ENCODE measurements at regions not wholly inside any gene's neighbourhood (a gene's known extent, or its start where the extent isn't known, plus 50 kb on each side); places are given as distances from the start of the nearest gene placed in this dataset.

DNA sequence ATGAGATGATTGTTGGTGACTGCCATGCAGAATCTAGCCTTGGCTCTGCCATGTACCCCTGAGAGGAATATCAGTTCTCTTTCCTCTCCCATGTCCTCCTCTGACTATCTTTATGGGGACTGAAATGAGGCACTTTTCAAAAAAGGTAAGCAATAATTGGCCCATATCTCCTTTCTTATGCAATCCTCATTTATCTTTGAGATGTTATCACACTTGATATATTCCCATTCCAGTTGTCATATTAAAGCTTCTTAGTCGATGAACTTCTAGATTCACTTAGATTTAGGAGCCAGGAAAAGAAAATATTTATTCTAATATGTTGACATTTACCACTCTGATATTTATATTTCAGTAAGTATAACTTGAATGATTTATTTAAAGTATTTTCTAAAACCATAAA is 55.3 kb upstream of the CXCL8 start:
- no peak for DNase-seq
- Mint-ChIP-seq H3K36me3 (ENCODE audit: low read depth) (no peaks in the 10 kb centered on the region), H3K27me3 (peaks cover 2% of the 10 kb centered on the region), H3K4me3 (no peak overlapping the region), H3K9me3 (ENCODE audit: low read depth) (no peaks in the 10 kb centered on the region), H3K27ac (no peak overlapping the region), H3K4me1 (no peaks in the 10 kb centered on the region)
- no peak for ATAC-seq
- ChIA-PET CTCF (no interaction called here), POLR2A (no interaction called here)
- intact Hi-C loops (cut with DNase I, micrococcal nuclease): no loop called here

GRCh38 chr4:73687421-73687820 is 52.9 kb upstream of the CXCL8 start:
- no peaks in the 10 kb centered on the region for H3K36me3 Mint-ChIP-seq (ENCODE audit: low read depth)
- no peaks in the 10 kb centered on the region for H3K9me3 Mint-ChIP-seq (ENCODE audit: low read depth)
- ChIA-PET CTCF (interaction anchor here (0.6 to 1.6 kb wide), 3 partner anchors 11 to 256 kb away, joined by 3 read pairs; no protein-coding TSS in a partner anchor), POLR2A (no interaction called here)
- DNase-seq (no peak), ATAC-seq (no peak)
- peaks cover 2% of the 10 kb centered on the region for H3K27me3 Mint-ChIP-seq
- no peaks in the 10 kb centered on the region for H3K4me1 Mint-ChIP-seq
- H3K4me3 Mint-ChIP-seq: no peak overlapping the region
- no peak overlapping the region for H3K27ac Mint-ChIP-seq
- intact Hi-C loops (cut with DNase I, micrococcal nuclease): no loop called here

DNA sequence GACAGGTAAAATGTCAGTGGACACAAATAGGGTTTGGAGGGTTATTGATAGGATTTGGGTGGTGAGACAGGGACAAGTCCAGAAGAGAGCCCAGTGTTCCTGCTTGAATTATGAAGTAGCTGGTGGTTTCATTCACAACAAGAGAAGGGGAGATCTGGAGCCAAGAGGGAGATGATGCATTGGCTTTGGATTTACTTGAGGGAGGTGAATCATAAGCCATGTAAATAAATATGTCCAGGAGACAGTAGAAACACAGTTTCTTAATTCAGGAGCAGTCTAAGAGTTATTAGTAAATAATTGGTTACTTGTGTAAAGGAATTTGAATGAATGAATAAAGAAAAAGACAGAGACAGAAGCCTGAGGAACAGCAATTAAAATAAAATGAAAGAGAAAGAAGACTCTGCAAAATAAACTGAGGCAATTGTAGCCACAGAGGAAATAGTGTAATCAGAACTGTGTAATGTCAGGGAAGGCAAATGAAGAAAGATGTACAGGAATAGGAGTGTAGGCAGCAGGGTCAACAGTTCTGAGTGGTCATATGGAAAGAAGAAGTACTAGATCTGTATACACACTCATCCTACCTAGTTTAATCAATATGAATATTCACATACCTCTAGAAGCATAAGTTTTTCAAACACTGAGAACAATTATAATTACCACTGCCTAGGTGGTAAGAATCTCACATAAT is 50.2 kb upstream of the CXCL8 start:
- Mint-ChIP-seq H3K9me3 (ENCODE audit: low read depth) (no peaks in the 10 kb centered on the region), H3K4me3 (no peak overlapping the region), H3K36me3 (ENCODE audit: low read depth) (no peaks in the 10 kb centered on the region), H3K4me1 (no peaks in the 10 kb centered on the region), H3K27ac (no peak overlapping the region), H3K27me3 (peaks cover 2% of the 10 kb centered on the region)
- CTCF ChIA-PET: no interaction called here
- intact Hi-C loops (cut with DNase I, micrococcal nuclease): no loop called here
- POLR2A ChIA-PET: no interaction called here
- ATAC-seq (no peak), DNase-seq (no peak)

Measured in activated CD4-positive, alpha-beta T cell treated with anti-CD3 and anti-CD28 coated beads for 36 hours (primary cell).